Right lobe of liver (tissue), 6 donors: ENCODE measurements at regions not wholly inside any gene's neighbourhood (a gene's known extent, or its start where the extent isn't known, plus 50 kb on each side); places are given as distances from the start of the nearest gene placed in this dataset.

Experiments
- ATAC-seq, 4 donors: fragments of 200-7000 bp; cut with Tn5 transposase; one replicate each; pipeline ENCODE4 v1.9.1; 2020; ENCODE audit warnings: mild to moderate bottlenecking in 4 of 4, moderate library complexity in 4 of 4
- DNase-seq, 3 donors: peaks; one replicate each; pipeline ENCODE4 v3.0.0-alpha.2; 2020
- H3K27ac ChIP-seq, 3 donors: fragments of 200-600 bp; one replicate each; pipeline ENCODE4 v1.8.0; 2022
- H3K27me3 ChIP-seq, 2 donors: fragments of 200-600 bp; one replicate each; pipeline ENCODE4 v1.8.0; 2022
- H3K36me3 ChIP-seq, 4 donors: fragments of 200-600 bp; sonication (generic) in 1 of 4; one replicate each; pipeline versions ENCODE4 v1.5.1 to v1.8.0; 2017 to 2022; ENCODE audit warnings: control low read depth in 1 of 4
- H3K4me1 ChIP-seq, 4 donors: fragments of 200-600 bp; sonication (generic) in 1 of 4; one replicate each; pipeline versions ENCODE4 v1.5.1 to v1.8.0; 2017 to 2022; ENCODE audit warnings: control low read depth in 1 of 4
- H3K4me3 ChIP-seq, 3 donors: fragments of 200-600 bp; one replicate each; pipeline ENCODE4 v1.8.0; 2022
- H3K9me3 ChIP-seq, 4 donors: fragments of 200-600 bp; sonication (generic) in 1 of 4; one replicate each; pipeline versions ENCODE4 v1.5.1 to v1.8.0; 2017 to 2022; ENCODE audit warnings: control low read depth in 1 of 4
- POLR2A ChIP-seq: fragments of 450-650 bp; IDR thresholded peaks from one replicate; pipeline ENCODE4 v1.6.1; 2017; ENCODE audit warnings: antibody characterized with exemption, mild to moderate bottlenecking
- WGBS: methylation state at CpG from one replicate; pipeline ENCODE4 v1.1.6; 2018; ENCODE audit warnings: low coverage, low lambda C conversion rate; ENCODE audit not compliant: insufficient coverage; ENCODE audit errors: missing lambda C conversion rate; 5-methylcytosine and 5-hydroxymethylcytosine counted together
- intact Hi-C, 2 donors: fragments of 100-400 bp; cut with DNase I; formaldehyde crosslinking; loops; one replicate each; pipeline versions ENCODE4 v1.11.2 to v1.14.1; 2022
- TF ChIP-seq, protein P1 (sequence below), 4 donors: fragments of 200-600 bp in 3 of 4; fragments of 450-650 bp in 1 of 4; IDR thresholded peaks; one replicate each; pipeline versions ENCODE4 v1.5.1 to v1.8.0; 2016 to 2022; ENCODE audit warnings: antibody characterized with exemption in 4 of 4, mild to moderate bottlenecking in 2 of 4
- donor health status: DM: no; HTN: yes; CAD: no.
- donor health status: DM: no; HTN: no; CAD: no.
- donor health status: DM: no; HTN: no; CAD: no.
- donor health status: DM: no; HTN: yes; CAD: no.
- donor health status: DM: no; HTN: yes; CAD: no.

DNA sequence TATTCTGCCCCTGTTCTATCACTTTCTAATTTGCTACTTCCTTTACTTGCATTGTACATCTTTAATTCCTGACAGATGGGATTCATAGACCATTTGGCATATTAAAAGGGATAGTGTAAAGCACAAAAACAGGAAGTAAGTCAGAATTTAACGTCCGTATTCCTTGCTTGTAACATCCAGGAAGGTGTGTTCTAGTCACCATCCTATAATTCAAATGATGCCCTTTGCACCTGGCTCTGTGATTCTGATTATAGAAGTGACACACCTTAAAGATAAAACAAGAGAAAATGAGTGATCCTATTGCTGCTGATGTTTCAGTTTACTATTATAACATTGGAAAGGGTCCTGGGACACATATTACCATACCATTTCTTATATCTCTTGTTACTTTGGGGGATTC is 238.7 kb upstream of the NR3C2 start:
- intact Hi-C loops = no loop called here
- Histone ChIP-seq H3K9me3 (no peaks in the 10 kb centered on the region), H3K4me3 (no peak overlapping the region), H3K4me1 (no peaks in the 10 kb centered on the region), H3K27ac (no peak overlapping the region), H3K36me3 (no peaks in the 10 kb centered on the region), H3K27me3 (no peaks in the 10 kb centered on the region)
- WGBS = 44% methylated on average over 2 of the region's 2 CpGs
- ATAC-seq = no peak
- no peak for TF ChIP-seq POLR2A
- TF ChIP-seq, protein P1, sequence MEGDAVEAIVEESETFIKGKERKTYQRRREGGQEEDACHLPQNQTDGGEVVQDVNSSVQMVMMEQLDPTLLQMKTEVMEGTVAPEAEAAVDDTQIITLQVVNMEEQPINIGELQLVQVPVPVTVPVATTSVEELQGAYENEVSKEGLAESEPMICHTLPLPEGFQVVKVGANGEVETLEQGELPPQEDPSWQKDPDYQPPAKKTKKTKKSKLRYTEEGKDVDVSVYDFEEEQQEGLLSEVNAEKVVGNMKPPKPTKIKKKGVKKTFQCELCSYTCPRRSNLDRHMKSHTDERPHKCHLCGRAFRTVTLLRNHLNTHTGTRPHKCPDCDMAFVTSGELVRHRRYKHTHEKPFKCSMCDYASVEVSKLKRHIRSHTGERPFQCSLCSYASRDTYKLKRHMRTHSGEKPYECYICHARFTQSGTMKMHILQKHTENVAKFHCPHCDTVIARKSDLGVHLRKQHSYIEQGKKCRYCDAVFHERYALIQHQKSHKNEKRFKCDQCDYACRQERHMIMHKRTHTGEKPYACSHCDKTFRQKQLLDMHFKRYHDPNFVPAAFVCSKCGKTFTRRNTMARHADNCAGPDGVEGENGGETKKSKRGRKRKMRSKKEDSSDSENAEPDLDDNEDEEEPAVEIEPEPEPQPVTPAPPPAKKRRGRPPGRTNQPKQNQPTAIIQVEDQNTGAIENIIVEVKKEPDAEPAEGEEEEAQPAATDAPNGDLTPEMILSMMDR (IDR thresholded peaks at IDR 0.05) = no peak
- no peak for DNase-seq

DNA sequence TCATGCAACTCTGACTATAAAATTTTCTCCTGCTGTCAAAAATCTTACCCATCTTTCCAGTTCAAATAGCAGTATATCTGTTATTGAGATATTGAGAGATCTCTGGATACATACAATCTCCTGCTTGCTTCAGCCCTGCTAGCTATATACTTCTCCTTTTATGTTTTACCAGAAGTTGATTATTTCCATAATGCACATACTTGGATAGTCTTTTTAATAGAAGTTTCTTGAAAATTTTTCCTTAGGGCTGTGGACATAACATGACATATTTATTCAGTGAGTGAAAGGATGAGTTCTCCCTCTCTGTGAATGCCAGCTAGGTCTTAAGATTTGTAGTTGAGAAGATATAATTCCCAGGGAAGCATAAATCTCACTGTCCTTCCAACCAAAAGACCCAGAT is 234.1 kb upstream of the NR3C2 start:
- Histone ChIP-seq H3K27me3 (no peaks in the 10 kb centered on the region), H3K27ac (no peak overlapping the region), H3K36me3 (no peaks in the 10 kb centered on the region), H3K4me3 (no peak overlapping the region), H3K4me1 (no peaks in the 10 kb centered on the region), H3K9me3 (no peaks in the 10 kb centered on the region)
- TF ChIP-seq POLR2A = no peak
- TF ChIP-seq, protein P1 (IDR thresholded peaks at IDR 0.05) = no peak
- intact Hi-C loops = no loop called here
- DNase-seq (no peak), ATAC-seq (no peak)

DNA sequence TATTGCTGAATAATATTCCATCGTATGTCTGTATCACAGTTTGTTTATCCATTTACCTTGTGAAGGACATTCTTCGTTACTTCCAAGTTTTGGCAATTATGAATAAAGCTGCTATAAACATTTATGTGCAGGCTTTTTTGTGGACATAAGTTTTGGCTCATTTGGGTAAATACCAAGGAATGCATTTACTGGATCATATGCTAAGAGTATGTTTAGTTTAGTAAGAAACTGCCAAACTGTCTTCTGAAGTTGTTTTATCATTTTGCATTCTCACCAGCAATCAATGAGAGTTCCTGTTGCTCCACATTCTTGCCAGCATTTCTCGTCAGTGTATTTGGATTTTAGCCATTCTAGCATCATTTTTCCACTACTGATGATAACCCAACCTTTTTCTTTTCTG is 232.7 kb upstream of the NR3C2 start:
- no peaks in the 10 kb centered on the region for H3K36me3 ChIP-seq
- intact Hi-C loops = no loop called here
- no peaks in the 10 kb centered on the region for H3K4me1 ChIP-seq
- ATAC-seq = no peak
- no peak overlapping the region for H3K27ac ChIP-seq
- no peaks in the 10 kb centered on the region for H3K9me3 ChIP-seq
- no peak for TF ChIP-seq POLR2A
- TF ChIP-seq, protein P1 (IDR thresholded peaks at IDR 0.05) = no peak
- no peak for DNase-seq
- H3K27me3 ChIP-seq = no peaks in the 10 kb centered on the region
- WGBS = 61% methylated on average over 3 of the region's 3 CpGs
- no peak overlapping the region for H3K4me3 ChIP-seq

DNA sequence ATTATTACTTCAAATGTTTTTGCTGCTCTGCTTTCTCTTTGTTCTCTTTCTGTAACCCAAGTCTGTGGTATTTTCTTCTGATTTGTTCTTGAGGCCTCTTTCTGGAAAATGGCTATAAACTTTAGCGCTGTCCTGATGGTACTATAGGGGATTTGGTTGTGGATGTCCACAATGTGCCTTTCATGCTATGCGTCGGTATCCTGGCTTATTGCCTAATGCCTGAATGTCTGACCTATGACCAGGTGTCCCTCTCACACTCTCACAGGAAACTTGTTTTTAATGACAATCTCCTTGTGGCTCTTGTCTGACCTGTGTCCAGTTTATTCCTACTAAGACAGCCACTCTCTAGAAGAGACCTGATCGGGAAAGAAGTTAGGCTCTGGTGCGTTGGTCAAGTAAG is 222.4 kb upstream of the NR3C2 start:
- H3K27me3 ChIP-seq = no peaks in the 10 kb centered on the region
- DNase-seq (no peak), ATAC-seq (no peak)
- no peaks in the 10 kb centered on the region for H3K9me3 ChIP-seq
- H3K27ac ChIP-seq = no peak overlapping the region
- no peak overlapping the region for H3K4me3 ChIP-seq
- TF ChIP-seq POLR2A = no peak
- TF ChIP-seq, protein P1 (IDR thresholded peaks at IDR 0.05) = no peak
- intact Hi-C loops = no loop called here
- WGBS = 80% methylated on average over 5 of the region's 5 CpGs
- no peaks in the 10 kb centered on the region for H3K36me3 ChIP-seq
- no peaks in the 10 kb centered on the region for H3K4me1 ChIP-seq

DNA sequence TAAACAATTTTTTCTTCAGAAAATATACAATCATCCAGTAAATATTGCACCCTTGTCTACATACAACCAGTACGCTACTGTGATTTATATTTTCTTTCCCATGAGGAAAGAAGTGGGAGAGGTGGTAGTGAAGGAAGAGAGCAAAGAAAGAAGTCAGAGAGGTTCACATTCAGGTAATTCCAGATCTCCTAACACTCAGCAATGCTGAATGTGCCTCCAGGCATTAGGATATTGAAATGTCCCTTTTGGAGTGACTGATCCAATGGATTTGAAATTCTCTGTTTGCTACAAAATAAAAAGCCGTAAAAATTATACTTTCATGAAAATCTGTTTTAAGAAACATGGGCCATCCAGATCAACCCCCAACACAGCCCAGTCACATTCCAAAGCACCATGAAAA is 211.9 kb upstream of the NR3C2 start:
- intact Hi-C loops = no loop called here

More for the DNA sequence above, 211.9 kb upstream of the NR3C2 start:
- DNase-seq (no peak), ATAC-seq (no peak)
- 85% methylated on average over 2 of the region's 2 CpGs for WGBS
- H3K36me3 ChIP-seq = no peaks in the 10 kb centered on the region
- no peaks in the 10 kb centered on the region for H3K27me3 ChIP-seq
- no peak overlapping the region for H3K4me3 ChIP-seq
- no peak overlapping the region for H3K27ac ChIP-seq
- no peaks in the 10 kb centered on the region for H3K4me1 ChIP-seq
- no peaks in the 10 kb centered on the region for H3K9me3 ChIP-seq
- no peak for TF ChIP-seq POLR2A
- TF ChIP-seq, protein P1 (IDR thresholded peaks at IDR 0.05) = no peak
